ENCODE measurements at regions not wholly inside any gene's neighbourhood (a gene's known extent, or its start where the extent isn't known, plus 50 kb on each side); places are given as distances from the start of the nearest gene placed in this dataset.

GRCh38 chr4:4735870-4736269 lies 123.6 kb upstream of the MSX1 start:
- BruUV-seq (replicated peaks): no TSS peak
- no peaks in the 10 kb centered on the region for H3K27me3 ChIP-seq (ENCODE audit: insufficient read depth, low read depth)
- no peaks in the 10 kb centered on the region for H3K79me2 ChIP-seq (ENCODE audit: low read depth)
- no peaks in the 10 kb centered on the region for H3K36me3 ChIP-seq (ENCODE audit: low read depth)
- H2AFZ ChIP-seq: no peak overlapping the region
- TF ChIP-seq EZH2 (IDR thresholded peaks at IDR 0.05; ENCODE audit: low read depth) (no peak), CTCF (conservative IDR thresholded peaks at IDR 0.05) (no peak)
- no peaks in the 10 kb centered on the region for H3K9me3 ChIP-seq (ENCODE audit: insufficient read depth, low read depth)
- H3K27ac ChIP-seq: no peak overlapping the region
- H3K9me2 ChIP-seq (ENCODE audit: insufficient read depth): no peaks in the 10 kb centered on the region
- intact Hi-C loops (cut with micrococcal nuclease; ENCODE audit: unreplicated experiment): no loop called here
- H3F3A ChIP-seq (ENCODE audit: insufficient read depth, low read depth): no peaks in the 10 kb centered on the region
- no peak for DNase-seq
- no peaks in the 10 kb centered on the region for H4K20me1 ChIP-seq (ENCODE audit: insufficient read depth)
- no peak overlapping the region for H3K4me3 ChIP-seq
- CTCF ChIA-PET: no interaction called here
- no peak overlapping the region for H3K4me2 ChIP-seq
- no peaks in the 10 kb centered on the region for H3K4me1 ChIP-seq (replicated peaks; ENCODE audit: insufficient read depth)
- POLR2A ChIA-PET (ENCODE audit: unreplicated experiment): no interaction called here

GRCh38 chr4:4735136-4735750 lies 124.2 kb upstream of the MSX1 start:
- POLR2A ChIA-PET (ENCODE audit: unreplicated experiment): no interaction called here
- H3K27ac ChIP-seq: no peak overlapping the region
- CTCF ChIA-PET: no interaction called here
- H3K4me2 ChIP-seq: no peak overlapping the region
- no peaks in the 10 kb centered on the region for H4K20me1 ChIP-seq (ENCODE audit: insufficient read depth)
- H3K9me2 ChIP-seq (ENCODE audit: insufficient read depth): no peaks in the 10 kb centered on the region
- BruUV-seq (replicated peaks): no TSS peak
- H3K27me3 ChIP-seq (ENCODE audit: insufficient read depth, low read depth): no peaks in the 10 kb centered on the region
- no peak overlapping the region for H3K4me3 ChIP-seq
- H3F3A ChIP-seq (ENCODE audit: insufficient read depth, low read depth): no peaks in the 10 kb centered on the region
- no peaks in the 10 kb centered on the region for H3K9me3 ChIP-seq (ENCODE audit: insufficient read depth, low read depth)
- intact Hi-C loops (cut with micrococcal nuclease; ENCODE audit: unreplicated experiment): no loop called here
- TF ChIP-seq CTCF (conservative IDR thresholded peaks at IDR 0.05) (no peak), EZH2 (IDR thresholded peaks at IDR 0.05; ENCODE audit: low read depth) (no peak)
- H2AFZ ChIP-seq: no peak overlapping the region
- H3K36me3 ChIP-seq (ENCODE audit: low read depth): no peaks in the 10 kb centered on the region
- H3K4me1 ChIP-seq (replicated peaks; ENCODE audit: insufficient read depth): no peaks in the 10 kb centered on the region
- no peaks in the 10 kb centered on the region for H3K79me2 ChIP-seq (ENCODE audit: low read depth)
- no peak for DNase-seq

- H3K4me2 ChIP-seq: no peak overlapping the region
- intact Hi-C loops (cut with micrococcal nuclease; ENCODE audit: unreplicated experiment): no loop called here
- no peak overlapping the region for H2AFZ ChIP-seq
- H3K27me3 ChIP-seq (ENCODE audit: insufficient read depth, low read depth): no peaks in the 10 kb centered on the region
- H4K20me1 ChIP-seq (ENCODE audit: insufficient read depth): no peaks in the 10 kb centered on the region
- H3K27ac ChIP-seq: no peak overlapping the region
- ChIA-PET POLR2A (ENCODE audit: unreplicated experiment) (interaction anchor here (0.5 kb wide), 1 partner anchor 31 kb away, joined by 3 read pairs; no protein-coding TSS in a partner anchor), CTCF (no interaction called here)
- TF ChIP-seq CTCF (conservative IDR thresholded peaks at IDR 0.05): no peak
- no peak for TF ChIP-seq EZH2 (IDR thresholded peaks at IDR 0.05; ENCODE audit: low read depth)
- H3K79me2 ChIP-seq (ENCODE audit: low read depth): no peaks in the 10 kb centered on the region
- no peak for DNase-seq
- H3K9me3 ChIP-seq (ENCODE audit: insufficient read depth, low read depth): no peaks in the 10 kb centered on the region
- H3K9me2 ChIP-seq (ENCODE audit: insufficient read depth): no peaks in the 10 kb centered on the region
- H3K36me3 ChIP-seq (ENCODE audit: low read depth): no peaks in the 10 kb centered on the region
- H3K4me1 ChIP-seq (replicated peaks; ENCODE audit: insufficient read depth): no peaks in the 10 kb centered on the region
- H3F3A ChIP-seq (ENCODE audit: insufficient read depth, low read depth): no peaks in the 10 kb centered on the region
- H3K4me3 ChIP-seq: no peak overlapping the region
- no TSS peak for BruUV-seq (replicated peaks)
Measured at GRCh38 chr4:4734425-4734824, 125.0 kb upstream of the MSX1 start.

Measured in PC-9 (cell line).